ENCODE measurements at regions not wholly inside any gene's neighbourhood (a gene's known extent, or its start where the extent isn't known, plus 50 kb on each side); places are given as distances from the start of the nearest gene placed in this dataset.

DNA sequence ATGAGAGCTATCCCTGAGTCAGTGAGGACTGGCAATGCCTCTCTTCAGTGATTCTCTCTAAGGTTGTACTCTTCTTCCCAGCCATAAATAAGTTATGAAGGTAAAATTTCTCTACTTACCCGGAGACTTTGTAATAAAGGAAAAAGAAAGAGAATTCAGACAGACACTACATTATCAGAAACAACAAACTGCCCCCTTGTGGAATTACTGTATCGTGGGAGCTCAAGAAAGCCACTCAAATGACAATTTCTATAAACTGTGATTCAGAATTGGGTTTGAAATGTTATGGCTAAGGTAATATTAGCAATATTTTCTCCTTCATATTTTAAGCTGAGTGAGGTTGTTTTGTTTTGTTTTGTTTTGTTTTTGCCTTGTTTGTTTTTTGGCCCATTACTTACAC lies 155.8 kb upstream of the TANK start:
- TF ChIP-seq, protein P1, sequence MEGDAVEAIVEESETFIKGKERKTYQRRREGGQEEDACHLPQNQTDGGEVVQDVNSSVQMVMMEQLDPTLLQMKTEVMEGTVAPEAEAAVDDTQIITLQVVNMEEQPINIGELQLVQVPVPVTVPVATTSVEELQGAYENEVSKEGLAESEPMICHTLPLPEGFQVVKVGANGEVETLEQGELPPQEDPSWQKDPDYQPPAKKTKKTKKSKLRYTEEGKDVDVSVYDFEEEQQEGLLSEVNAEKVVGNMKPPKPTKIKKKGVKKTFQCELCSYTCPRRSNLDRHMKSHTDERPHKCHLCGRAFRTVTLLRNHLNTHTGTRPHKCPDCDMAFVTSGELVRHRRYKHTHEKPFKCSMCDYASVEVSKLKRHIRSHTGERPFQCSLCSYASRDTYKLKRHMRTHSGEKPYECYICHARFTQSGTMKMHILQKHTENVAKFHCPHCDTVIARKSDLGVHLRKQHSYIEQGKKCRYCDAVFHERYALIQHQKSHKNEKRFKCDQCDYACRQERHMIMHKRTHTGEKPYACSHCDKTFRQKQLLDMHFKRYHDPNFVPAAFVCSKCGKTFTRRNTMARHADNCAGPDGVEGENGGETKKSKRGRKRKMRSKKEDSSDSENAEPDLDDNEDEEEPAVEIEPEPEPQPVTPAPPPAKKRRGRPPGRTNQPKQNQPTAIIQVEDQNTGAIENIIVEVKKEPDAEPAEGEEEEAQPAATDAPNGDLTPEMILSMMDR (IDR thresholded peaks at IDR 0.05) = peak; percentile 47
- no peak for TF ChIP-seq MYC (IDR thresholded peaks at IDR 0.05; ENCODE audit: borderline replicate concordance, low read length)
- TF ChIP-seq, protein P2, sequence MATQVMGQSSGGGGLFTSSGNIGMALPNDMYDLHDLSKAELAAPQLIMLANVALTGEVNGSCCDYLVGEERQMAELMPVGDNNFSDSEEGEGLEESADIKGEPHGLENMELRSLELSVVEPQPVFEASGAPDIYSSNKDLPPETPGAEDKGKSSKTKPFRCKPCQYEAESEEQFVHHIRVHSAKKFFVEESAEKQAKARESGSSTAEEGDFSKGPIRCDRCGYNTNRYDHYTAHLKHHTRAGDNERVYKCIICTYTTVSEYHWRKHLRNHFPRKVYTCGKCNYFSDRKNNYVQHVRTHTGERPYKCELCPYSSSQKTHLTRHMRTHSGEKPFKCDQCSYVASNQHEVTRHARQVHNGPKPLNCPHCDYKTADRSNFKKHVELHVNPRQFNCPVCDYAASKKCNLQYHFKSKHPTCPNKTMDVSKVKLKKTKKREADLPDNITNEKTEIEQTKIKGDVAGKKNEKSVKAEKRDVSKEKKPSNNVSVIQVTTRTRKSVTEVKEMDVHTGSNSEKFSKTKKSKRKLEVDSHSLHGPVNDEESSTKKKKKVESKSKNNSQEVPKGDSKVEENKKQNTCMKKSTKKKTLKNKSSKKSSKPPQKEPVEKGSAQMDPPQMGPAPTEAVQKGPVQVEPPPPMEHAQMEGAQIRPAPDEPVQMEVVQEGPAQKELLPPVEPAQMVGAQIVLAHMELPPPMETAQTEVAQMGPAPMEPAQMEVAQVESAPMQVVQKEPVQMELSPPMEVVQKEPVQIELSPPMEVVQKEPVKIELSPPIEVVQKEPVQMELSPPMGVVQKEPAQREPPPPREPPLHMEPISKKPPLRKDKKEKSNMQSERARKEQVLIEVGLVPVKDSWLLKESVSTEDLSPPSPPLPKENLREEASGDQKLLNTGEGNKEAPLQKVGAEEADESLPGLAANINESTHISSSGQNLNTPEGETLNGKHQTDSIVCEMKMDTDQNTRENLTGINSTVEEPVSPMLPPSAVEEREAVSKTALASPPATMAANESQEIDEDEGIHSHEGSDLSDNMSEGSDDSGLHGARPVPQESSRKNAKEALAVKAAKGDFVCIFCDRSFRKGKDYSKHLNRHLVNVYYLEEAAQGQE (IDR thresholded peaks at IDR 0.05) = no peak
